LNCAP (cell line): ENCODE measurements at regions not wholly inside any gene's neighbourhood (a gene's known extent, or its start where the extent isn't known, plus 50 kb on each side); places are given as distances from the start of the nearest gene placed in this dataset.

Experiments
- TF ChIP-seq, protein P1 (sequence below): fragments of 450-650 bp; IDR thresholded peaks from 2 replicates; pipeline ENCODE4 v1.5.1; 2017; ENCODE audit warnings: mild to moderate bottlenecking

- TF ChIP-seq, protein P1, sequence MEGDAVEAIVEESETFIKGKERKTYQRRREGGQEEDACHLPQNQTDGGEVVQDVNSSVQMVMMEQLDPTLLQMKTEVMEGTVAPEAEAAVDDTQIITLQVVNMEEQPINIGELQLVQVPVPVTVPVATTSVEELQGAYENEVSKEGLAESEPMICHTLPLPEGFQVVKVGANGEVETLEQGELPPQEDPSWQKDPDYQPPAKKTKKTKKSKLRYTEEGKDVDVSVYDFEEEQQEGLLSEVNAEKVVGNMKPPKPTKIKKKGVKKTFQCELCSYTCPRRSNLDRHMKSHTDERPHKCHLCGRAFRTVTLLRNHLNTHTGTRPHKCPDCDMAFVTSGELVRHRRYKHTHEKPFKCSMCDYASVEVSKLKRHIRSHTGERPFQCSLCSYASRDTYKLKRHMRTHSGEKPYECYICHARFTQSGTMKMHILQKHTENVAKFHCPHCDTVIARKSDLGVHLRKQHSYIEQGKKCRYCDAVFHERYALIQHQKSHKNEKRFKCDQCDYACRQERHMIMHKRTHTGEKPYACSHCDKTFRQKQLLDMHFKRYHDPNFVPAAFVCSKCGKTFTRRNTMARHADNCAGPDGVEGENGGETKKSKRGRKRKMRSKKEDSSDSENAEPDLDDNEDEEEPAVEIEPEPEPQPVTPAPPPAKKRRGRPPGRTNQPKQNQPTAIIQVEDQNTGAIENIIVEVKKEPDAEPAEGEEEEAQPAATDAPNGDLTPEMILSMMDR, result no peak
Measured at GRCh38 chrX:139360356-139360755, 170.2 kb upstream of the F9 start.

GRCh38 chrX:139332441-139332840 is 198.1 kb upstream of the F9 start:
- TF ChIP-seq, protein P1, result no peak

DNA sequence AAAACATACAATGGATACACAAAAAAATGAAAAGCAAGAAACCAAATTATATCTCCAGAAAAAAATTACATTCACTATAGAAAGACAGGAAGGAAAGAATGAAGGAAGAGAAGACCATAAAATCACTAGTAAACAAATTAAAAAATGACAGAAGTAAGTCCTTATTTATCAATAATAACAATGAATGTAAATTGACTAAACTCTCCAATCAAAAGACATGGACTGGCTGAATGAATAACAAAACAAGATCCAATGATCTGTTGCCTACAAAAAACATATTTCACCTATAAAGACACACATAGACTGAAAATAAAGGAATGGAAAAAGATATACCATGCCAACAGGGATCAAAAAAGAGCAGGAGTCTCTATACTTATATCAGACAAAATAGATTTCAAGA is 203.2 kb upstream of the F9 start:
- TF ChIP-seq, protein P1, result no peak

DNA sequence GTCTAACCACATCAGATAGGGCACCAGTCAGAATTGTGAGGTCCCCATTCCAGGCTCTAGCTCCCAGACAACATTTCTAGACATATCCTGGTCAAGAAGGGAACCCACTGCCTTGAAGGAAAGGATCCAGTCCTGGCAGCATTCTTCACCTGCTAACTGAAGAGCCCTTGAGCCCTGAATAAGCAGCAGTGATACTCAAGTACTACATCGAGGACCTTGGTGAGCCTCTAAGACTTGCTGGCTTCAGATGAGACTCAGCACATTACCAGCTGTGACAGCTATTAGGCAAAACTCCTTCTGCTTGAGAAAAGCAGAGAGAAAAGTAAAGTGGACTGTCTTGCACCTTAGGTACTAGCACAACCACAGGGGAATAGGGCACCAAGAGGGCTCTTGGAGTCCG is 205.8 kb upstream of the F9 start:
- TF ChIP-seq, protein P1, result no peak

DNA sequence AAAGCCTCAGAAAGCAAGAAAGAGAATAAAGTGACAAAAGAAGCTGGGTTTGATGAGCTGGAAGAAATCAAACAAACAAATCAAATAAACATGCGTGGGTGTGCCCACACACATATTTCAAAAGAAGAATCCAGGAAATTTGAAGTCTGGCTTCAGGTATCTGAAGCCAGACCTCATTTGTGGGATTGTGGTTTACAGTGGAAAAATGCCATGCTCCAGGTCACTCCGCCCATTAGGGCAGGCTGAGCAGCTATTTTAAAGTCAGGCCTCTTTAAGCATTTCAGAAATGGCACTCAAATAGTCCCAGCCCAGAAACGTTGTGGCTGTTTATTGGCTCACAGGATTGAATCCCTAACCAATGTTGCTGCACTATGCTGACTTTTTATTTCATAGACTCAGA is 226.1 kb upstream of the F9 start:
- TF ChIP-seq, protein P1, result no peak

- TF ChIP-seq, protein P1, result no peak
Measured at GRCh38 chrX:139299309-139299708, 231.2 kb upstream of the F9 start.

- TF ChIP-seq, protein P1, result no peak
Measured at GRCh38 chrX:139298437-139298836, 232.1 kb upstream of the F9 start.

- TF ChIP-seq, protein P1, result no peak
Measured at GRCh38 chrX:139297638-139298037, 232.9 kb upstream of the F9 start.
